ENCODE measurements at regions not wholly inside any gene's neighbourhood (a gene's known extent, or its start where the extent isn't known, plus 50 kb on each side); places are given as distances from the start of the nearest gene placed in this dataset.

DNA sequence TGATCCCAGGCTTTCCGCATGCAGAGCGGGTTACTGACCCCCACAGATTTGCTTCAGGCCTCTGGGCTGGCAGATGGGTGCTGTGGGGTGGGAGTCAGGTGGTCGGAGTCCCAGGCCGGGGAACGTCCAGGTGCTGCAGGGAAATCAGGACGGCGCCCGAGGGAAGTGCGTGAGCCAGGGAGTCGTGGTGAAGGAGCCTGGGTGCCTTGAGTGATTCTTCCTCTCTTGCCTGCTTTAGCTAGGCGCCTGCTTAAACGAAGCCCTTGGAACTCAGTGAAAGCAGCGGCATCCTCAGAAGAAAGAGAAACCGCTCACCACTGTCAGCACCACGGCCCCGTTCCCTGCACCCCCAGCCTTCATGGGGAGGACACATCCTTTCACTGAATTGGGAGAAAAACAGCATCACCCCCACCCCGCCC, 455.6 kb downstream of the BRD1 start:
- DNase-seq (ENCODE audit: low spot score) (no peak), ATAC-seq (peak; percentile 32)
- Histone ChIP-seq H4K20me1 (replicated peaks; ENCODE audit: insufficient read depth) (no peaks in the 10 kb centered on the region), H3K4me1 (ENCODE audit: insufficient read depth) (no peaks in the 10 kb centered on the region), H3K27ac (ENCODE audit: low read depth) (no peak overlapping the region), H3K27me3 (ENCODE audit: insufficient read depth) (no peaks in the 10 kb centered on the region), H3F3A (replicated peaks; ENCODE audit: low read depth) (no peaks in the 10 kb centered on the region), H2AFZ (no peak overlapping the region), H3K4me2 (no peak overlapping the region), H3K4me3 (no peak overlapping the region), H3K9me2 (ENCODE audit: insufficient read depth) (no peaks in the 10 kb centered on the region), H3K79me2 (replicated peaks; ENCODE audit: insufficient read depth) (no peaks in the 10 kb centered on the region), H3K36me3 (ENCODE audit: insufficient read depth) (0 out of 2 replicates have a peak, but pooled peaks cover 4% of the 10 kb centered on the region)
- Mint-ChIP-seq H3K4me3 (no peak overlapping the region), H3K4me1 (peaks cover 12% of the 10 kb centered on the region), H3K9me3 (no peaks in the 10 kb centered on the region), H3K36me3 (ENCODE audit: low read depth) (no peaks in the 10 kb centered on the region), H3K27me3 (ENCODE audit: insufficient read depth, low read depth, poor library complexity) (peaks cover 6% of the 10 kb centered on the region), H3K27ac (no peak overlapping the region)
- TF ChIP-seq, protein P1, sequence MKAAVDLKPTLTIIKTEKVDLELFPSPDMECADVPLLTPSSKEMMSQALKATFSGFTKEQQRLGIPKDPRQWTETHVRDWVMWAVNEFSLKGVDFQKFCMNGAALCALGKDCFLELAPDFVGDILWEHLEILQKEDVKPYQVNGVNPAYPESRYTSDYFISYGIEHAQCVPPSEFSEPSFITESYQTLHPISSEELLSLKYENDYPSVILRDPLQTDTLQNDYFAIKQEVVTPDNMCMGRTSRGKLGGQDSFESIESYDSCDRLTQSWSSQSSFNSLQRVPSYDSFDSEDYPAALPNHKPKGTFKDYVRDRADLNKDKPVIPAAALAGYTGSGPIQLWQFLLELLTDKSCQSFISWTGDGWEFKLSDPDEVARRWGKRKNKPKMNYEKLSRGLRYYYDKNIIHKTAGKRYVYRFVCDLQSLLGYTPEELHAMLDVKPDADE (IDR thresholded peaks at IDR 0.05), result no peak
- TF ChIP-seq STAT1 (IDR thresholded peaks at IDR 0.05; ENCODE audit: unreplicated experiment) (no peak), ZNF114 (CRISPR knock-in tag; IDR thresholded peaks at IDR 0.05) (no peak), EZH2 (IDR thresholded peaks at IDR 0.05; ENCODE audit: low read depth, unreplicated experiment) (no peak), CTCF (conservative IDR thresholded peaks at IDR 0.05; ENCODE audit: low read depth in 2 of 2) (no peak), ZNF331 (CRISPR knock-in tag; IDR thresholded peaks at IDR 0.05; ENCODE audit: low read depth) (no peak), JUNB (IDR thresholded peaks at IDR 0.05; ENCODE audit: unreplicated experiment) (no peak)

DNA sequence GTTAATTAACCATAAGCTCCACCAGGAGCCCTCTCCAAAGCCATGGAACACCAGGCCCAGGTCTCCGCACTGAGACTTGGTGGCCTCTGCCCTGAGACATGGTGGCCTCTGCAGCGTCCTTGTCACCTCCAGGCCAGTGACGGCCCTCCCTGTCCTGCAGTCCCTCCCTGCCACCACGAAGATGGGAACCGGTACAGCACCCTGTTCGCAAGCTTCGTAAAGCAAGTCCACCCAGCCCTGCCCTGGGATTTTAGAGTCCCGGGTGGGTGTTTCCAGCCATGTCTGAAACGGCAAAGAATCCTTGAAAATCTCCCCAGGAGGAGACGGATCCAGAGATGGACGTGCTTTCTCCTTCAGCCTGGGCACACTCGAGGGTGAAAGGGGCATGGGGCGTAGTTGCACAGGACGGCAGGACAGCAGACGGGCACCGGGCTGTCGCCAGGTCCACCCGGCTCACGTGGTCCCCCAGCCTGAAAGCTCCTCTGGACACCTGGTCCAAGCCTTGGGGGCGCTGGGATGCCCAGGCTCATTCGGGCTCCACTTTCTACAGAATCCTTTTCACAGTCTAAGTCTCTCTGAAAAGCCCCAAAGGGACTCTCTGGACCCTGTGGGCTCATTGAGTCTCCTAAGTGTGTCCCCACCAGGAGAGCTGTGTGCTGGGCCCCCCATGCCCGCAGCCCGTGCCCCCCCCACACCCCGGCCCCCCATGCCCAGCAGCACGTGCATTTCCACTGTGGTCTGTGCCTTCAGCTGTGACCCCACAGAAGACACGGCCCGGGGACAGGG, 456.2 kb downstream of the BRD1 start:
- H3K27ac Mint-ChIP-seq, result no peak overlapping the region
- H3K27me3 Mint-ChIP-seq (ENCODE audit: insufficient read depth, low read depth, poor library complexity), result peaks cover 6% of the 10 kb centered on the region
- H3K4me1 Mint-ChIP-seq, result peaks cover 12% of the 10 kb centered on the region
- H3K4me2 ChIP-seq, result no peak overlapping the region
- DNase-seq (ENCODE audit: low spot score) (no peak), ATAC-seq (no peak)
- no peaks in the 10 kb centered on the region for H3K27me3 ChIP-seq (ENCODE audit: insufficient read depth)
- H2AFZ ChIP-seq, result no peak overlapping the region
- H3K4me1 ChIP-seq (ENCODE audit: insufficient read depth), result no peaks in the 10 kb centered on the region
- H3K4me3 Mint-ChIP-seq, result no peak overlapping the region
- H3F3A ChIP-seq (replicated peaks; ENCODE audit: low read depth), result no peaks in the 10 kb centered on the region
- H4K20me1 ChIP-seq (replicated peaks; ENCODE audit: insufficient read depth), result no peaks in the 10 kb centered on the region
- no peaks in the 10 kb centered on the region for H3K36me3 ChIP-seq (ENCODE audit: insufficient read depth)
- H3K36me3 Mint-ChIP-seq (ENCODE audit: low read depth), result no peaks in the 10 kb centered on the region
- no peaks in the 10 kb centered on the region for H3K9me3 Mint-ChIP-seq
- H3K79me2 ChIP-seq (replicated peaks; ENCODE audit: insufficient read depth), result no peaks in the 10 kb centered on the region
- H3K27ac ChIP-seq (ENCODE audit: low read depth), result no peak overlapping the region
- H3K9me2 ChIP-seq (ENCODE audit: insufficient read depth), result no peaks in the 10 kb centered on the region
- H3K4me3 ChIP-seq, result no peak overlapping the region
- TF ChIP-seq CTCF (conservative IDR thresholded peaks at IDR 0.05; ENCODE audit: low read depth in 2 of 2) (no peak), EZH2 (IDR thresholded peaks at IDR 0.05; ENCODE audit: low read depth, unreplicated experiment) (no peak), NANOG (IDR thresholded peaks at IDR 0.05; ENCODE audit: borderline replicate concordance) (no peak), STAT1 (IDR thresholded peaks at IDR 0.05; ENCODE audit: unreplicated experiment) (no peak), ZNF331 (CRISPR knock-in tag; IDR thresholded peaks at IDR 0.05; ENCODE audit: low read depth) (no peak), CREB1 (CRISPR knock-in tag; IDR thresholded peaks at IDR 0.05; ENCODE audit: low read depth) (no peak), EZH2phosphoT487 (IDR thresholded peaks at IDR 0.05; ENCODE audit: unreplicated experiment) (no peak), ZNF114 (CRISPR knock-in tag; IDR thresholded peaks at IDR 0.05) (no peak)
- TF ChIP-seq, protein P1 (IDR thresholded peaks at IDR 0.05), result no peak

Measured in GM23338 (cell line).